Neural cell (in vitro differentiated cells): ENCODE measurements at regions not wholly inside any gene's neighbourhood (a gene's known extent, or its start where the extent isn't known, plus 50 kb on each side); places are given as distances from the start of the nearest gene placed in this dataset.

ENCODE experiments used
- H2AFZ ChIP-seq: fragments of 200-600, 300-800 bp; sonication (generic), shearing (Covaris generic); 2 replicates; pipeline ENCODE4 v1.6.0; 2014; ENCODE audit warnings: low read depth, mild to moderate bottlenecking, antibody characterized with exemption, low read length, moderate library complexity
- H3F3A ChIP-seq: fragments of 200-600 bp; shearing (Covaris generic); 2 replicates; pipeline ENCODE4 v1.6.1; 2016; ENCODE audit warnings: mild to moderate bottlenecking, moderate library complexity, mixed read lengths, antibody characterized with exemption, low read length; ENCODE audit not compliant: insufficient read depth, poor library complexity, severe bottlenecking
- H3K27ac ChIP-seq: fragments of 200-600, 300-800 bp; sonication (generic), shearing (Covaris generic); 2 replicates; pipeline ENCODE4 v1.5.1; 2014; ENCODE audit warnings: mild to moderate bottlenecking, low read length, moderate library complexity
- H3K27me3 ChIP-seq: fragments of 300-800, 200-600 bp; sonication (generic), shearing (Covaris generic); 2 replicates; pipeline ENCODE4 v1.6.0; 2014; ENCODE audit warnings: mild to moderate bottlenecking, low read depth, low read length, moderate library complexity; ENCODE audit not compliant: insufficient read depth
- H3K36me3 ChIP-seq: fragments of 300-800, 200-600 bp; sonication (generic), shearing (Covaris generic); 2 replicates; pipeline ENCODE4 v1.5.1; 2014; ENCODE audit warnings: mild to moderate bottlenecking, antibody characterized with exemption, low read length, moderate library complexity; ENCODE audit not compliant: insufficient read depth
- H3K4me2 ChIP-seq: fragments of 300-800, 200-600 bp; sonication (generic), shearing (Covaris generic); 2 replicates; pipeline ENCODE4 v1.6.0; 2014; ENCODE audit warnings: mild to moderate bottlenecking, low read length
- H3K4me3 ChIP-seq: fragments of 300-800, 200-600 bp; sonication (generic), shearing (Covaris generic); 2 replicates; pipeline ENCODE4 v1.5.1; 2014; ENCODE audit warnings: mild to moderate bottlenecking, low read length, moderate library complexity
- H3K79me2 ChIP-seq: fragments of 200-600 bp; shearing (Covaris generic); replicated peaks from 2 replicates; pipeline ENCODE4 v1.6.0; 2014; ENCODE audit warnings: mild to moderate bottlenecking, low read length, moderate library complexity; ENCODE audit not compliant: insufficient read depth
- H3K9ac ChIP-seq: fragments of 300-800, 200-600 bp; sonication (generic), shearing (Covaris generic); 2 replicates; pipeline ENCODE4 v1.6.1; 2016; ENCODE audit warnings: mild to moderate bottlenecking, low read length, mixed read lengths
- H3K9me2 ChIP-seq: fragments of 200-600 bp; shearing (Covaris generic); 2 replicates; pipeline ENCODE4 v1.6.1; 2016; ENCODE audit warnings: mild to moderate bottlenecking, low read length, mixed read lengths; ENCODE audit not compliant: insufficient read depth
- H3K9me3 ChIP-seq: fragments of 200-600, 300-800 bp; sonication (generic), shearing (Covaris generic); 2 replicates; pipeline ENCODE4 v1.6.1; 2016; ENCODE audit warnings: mild to moderate bottlenecking, mixed run types, low read length, moderate library complexity, mixed read lengths
- H4K20me1 ChIP-seq: fragments of 200-600 bp; shearing (Covaris generic); 2 replicates; pipeline ENCODE4 v1.6.1; 2016; ENCODE audit warnings: mild to moderate bottlenecking, mixed run types; ENCODE audit not compliant: insufficient read depth
- CTCF ChIP-seq: fragments of 450-650 bp; IDR thresholded peaks from 2 replicates; pipeline ENCODE4 v1.5.1; 2014; ENCODE audit warnings: antibody characterized with exemption, mild to moderate bottlenecking, moderate library complexity; ENCODE audit not compliant: poor library complexity, severe bottlenecking
- EP300 ChIP-seq: fragments of 450-650 bp; conservative IDR thresholded peaks from 2 replicates; pipeline ENCODE4 v1.6.1; 2014; ENCODE audit warnings: antibody characterized with exemption, mild to moderate bottlenecking, moderate library complexity; ENCODE audit not compliant: poor library complexity, severe bottlenecking
- EZH2 ChIP-seq: fragments of 200-600, 300-800 bp; shearing (Covaris generic), sonication (generic); IDR thresholded peaks from 2 replicates; pipeline ENCODE4 v1.6.1; 2014; ENCODE audit warnings: antibody characterized with exemption, low read length, borderline replicate concordance, mild to moderate bottlenecking; ENCODE audit not compliant: insufficient read depth, poor library complexity, severe bottlenecking
- MXI1 ChIP-seq: fragments of 450-650 bp; conservative IDR thresholded peaks from 2 replicates; pipeline ENCODE4 v1.6.1; 2014; ENCODE audit warnings: antibody characterized with exemption, mild to moderate bottlenecking; ENCODE audit not compliant: poor library complexity, severe bottlenecking
- POLR2AphosphoS5 ChIP-seq: IDR thresholded peaks from 2 replicates; pipeline ENCODE4 v1.6.1; 2012
- RAD21 ChIP-seq: fragments of 450-650 bp; conservative IDR thresholded peaks from 2 replicates; pipeline ENCODE4 v1.6.1; 2014; ENCODE audit warnings: antibody characterized with exemption, mild to moderate bottlenecking, moderate library complexity
- REST ChIP-seq: IDR thresholded peaks from 2 replicates; pipeline ENCODE4 v1.6.1; 2012; ENCODE audit warnings: borderline replicate concordance
- SMC3 ChIP-seq: fragments of 450-650 bp; conservative IDR thresholded peaks from 2 replicates; pipeline ENCODE4 v1.6.1; 2014; ENCODE audit warnings: antibody characterized with exemption, mild to moderate bottlenecking, moderate library complexity; ENCODE audit not compliant: poor library complexity
- TAF1 ChIP-seq: IDR thresholded peaks from 2 replicates; pipeline ENCODE4 v1.6.1; 2012; ENCODE audit warnings: low read depth

DNA sequence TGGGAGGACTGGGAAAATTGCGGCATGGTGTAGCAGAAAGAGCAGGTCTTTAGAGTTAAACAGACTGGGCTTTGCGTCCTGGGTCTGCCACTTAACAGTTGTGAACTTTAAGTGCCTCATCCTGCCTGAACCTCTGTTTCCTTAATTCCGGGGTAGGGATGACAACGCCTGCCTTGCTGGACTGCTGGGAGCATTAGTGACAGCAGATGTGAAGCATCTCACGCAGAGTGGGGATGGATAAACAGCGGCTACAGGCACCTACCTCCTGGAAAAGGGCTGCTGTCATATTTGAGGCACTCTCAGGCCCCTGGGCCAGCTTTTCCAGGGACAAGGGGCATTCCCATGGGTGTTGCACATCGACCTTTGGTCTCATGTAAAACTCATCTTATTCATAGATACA is 572.2 kb downstream of the TBC1D22A start:
- H3K9me3 ChIP-seq: peaks cover 4% of the 10 kb centered on the region
- H3K27me3 ChIP-seq: no peaks in the 10 kb centered on the region
- H4K20me1 ChIP-seq: no peaks in the 10 kb centered on the region
- H3K79me2 ChIP-seq: no peaks in the 10 kb centered on the region
- H3K4me3 ChIP-seq: no peak overlapping the region
- TF ChIP-seq TAF1 (no peak), EP300 (no peak), MXI1 (no peak), CTCF (no peak), EZH2 (no peak), REST (no peak), POLR2AphosphoS5 (no peak), RAD21 (no peak), SMC3 (no peak)
- H3K27ac ChIP-seq: no peak overlapping the region
- no peaks in the 10 kb centered on the region for H3K9me2 ChIP-seq
- no peak overlapping the region for H3K9ac ChIP-seq
- H3F3A ChIP-seq: no peaks in the 10 kb centered on the region
- H3K36me3 ChIP-seq: no peaks in the 10 kb centered on the region
- no peak overlapping the region for H3K4me2 ChIP-seq
- no peak overlapping the region for H2AFZ ChIP-seq

- H3K79me2 ChIP-seq: no peaks in the 10 kb centered on the region
- H3K9me2 ChIP-seq: no peaks in the 10 kb centered on the region
- TF ChIP-seq EP300 (no peak), TAF1 (no peak), POLR2AphosphoS5 (no peak), EZH2 (no peak), REST (no peak), SMC3 (no peak), CTCF (no peak), MXI1 (no peak), RAD21 (no peak)
- H3K4me3 ChIP-seq: no peak overlapping the region
- H3K4me2 ChIP-seq: no peak overlapping the region
- H2AFZ ChIP-seq: no peak overlapping the region
- no peaks in the 10 kb centered on the region for H3K36me3 ChIP-seq
- H3K27me3 ChIP-seq: no peaks in the 10 kb centered on the region
- H3K9me3 ChIP-seq: peaks cover 4% of the 10 kb centered on the region
- no peak overlapping the region for H3K27ac ChIP-seq
- H3K9ac ChIP-seq: no peak overlapping the region
- no peaks in the 10 kb centered on the region for H3F3A ChIP-seq
- no peaks in the 10 kb centered on the region for H4K20me1 ChIP-seq
Observed at GRCh38 chr22:47333625-47334024, 571.2 kb downstream of the TBC1D22A start.
